Thymus (tissue), 11 donors: ENCODE measurements at regions not wholly inside any gene's neighbourhood (a gene's known extent, or its start where the extent isn't known, plus 50 kb on each side); places are given as distances from the start of the nearest gene placed in this dataset.
A peak's percentile ranks its signal among the peaks of the same experiment; 100 is the strongest.

Experiments used
- DNase-seq, 9 donors: peaks; one replicate each; pipeline ENCODE4 v3.0.0-alpha.2; 2013; ENCODE audit warnings: low spot score in 9 of 9, low read depth in 6 of 9, missing footprints in 1 of 9
- H3K27ac ChIP-seq, 2 donors: one replicate each; pipeline ENCODE4 v1.5.1; 2013; ENCODE audit warnings: control low read depth in 1 of 2, low read depth in 1 of 2, low read length in 1 of 2, mild to moderate bottlenecking in 1 of 2, moderate library complexity in 1 of 2
- H3K27me3 ChIP-seq, 2 donors: one replicate each; pipeline ENCODE4 v1.5.1; 2013; ENCODE audit warnings: low read length in 1 of 2; ENCODE audit not compliant: control insufficient read depth in 2 of 2, insufficient read depth in 1 of 2
- H3K36me3 ChIP-seq, 2 donors: one replicate each; pipeline ENCODE4 v1.5.1; 2013; ENCODE audit warnings: low read length in 1 of 2, mild to moderate bottlenecking in 1 of 2, moderate library complexity in 1 of 2; ENCODE audit not compliant: control insufficient read depth in 2 of 2, insufficient read depth in 2 of 2
- H3K4me1 ChIP-seq, 2 donors: one replicate each; pipeline ENCODE4 v1.5.1; 2013; ENCODE audit warnings: low read length in 2 of 2; ENCODE audit not compliant: control insufficient read depth in 2 of 2, insufficient read depth in 2 of 2
- H3K4me3 ChIP-seq, 2 donors: one replicate each; pipeline ENCODE4 v1.5.1; 2013; ENCODE audit warnings: low read length in 2 of 2, control low read depth in 1 of 2, mild to moderate bottlenecking in 1 of 2
- H3K9me3 ChIP-seq, 2 donors: one replicate each; pipeline ENCODE4 v1.5.1; 2013; ENCODE audit warnings: low read length in 1 of 2, mild to moderate bottlenecking in 1 of 2; ENCODE audit not compliant: control insufficient read depth in 2 of 2, insufficient read depth in 1 of 2
- WGBS: extraction: QIAGEN DNeasy Blood & Tissue Kit; methylation state at CpG from one replicate; pipeline ENCODE4 v1.1.7; 2013; 5-methylcytosine and 5-hydroxymethylcytosine counted together
- donor health status: healthy.

DNA sequence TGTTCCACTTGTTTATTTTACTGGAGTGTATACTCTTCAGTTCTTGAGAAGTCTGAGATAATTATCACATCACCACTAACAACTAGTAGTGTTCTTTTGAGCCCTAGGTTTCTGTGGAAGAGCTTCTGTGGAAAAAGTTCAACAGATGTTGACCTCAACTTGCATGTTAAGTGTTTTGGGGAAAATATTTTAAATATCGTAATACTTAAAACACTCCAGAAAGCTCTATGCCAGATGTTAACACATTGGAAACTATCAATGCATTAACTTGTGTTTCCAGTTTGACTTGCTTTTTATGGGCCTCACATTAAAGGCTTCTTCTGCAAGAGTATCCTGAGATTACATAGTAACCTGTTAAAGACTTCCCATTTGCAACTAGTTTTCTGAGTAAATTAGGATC is 173.1 kb downstream of the DUSP6 start:
- DNase-seq = no peak
- no peaks in the 10 kb centered on the region for H3K36me3 ChIP-seq

GRCh38 chr12:89177802-89178395 is 174.4 kb downstream of the DUSP6 start:
- DNase-seq = no peak

More for the DNA sequence above, 173.1 kb downstream of the DUSP6 start:
- 95% methylated on average over 1 of the region's 1 CpG for WGBS
- no peaks in the 10 kb centered on the region for H3K27me3 ChIP-seq
- no peaks in the 10 kb centered on the region for H3K4me1 ChIP-seq
- no peak overlapping the region for H3K4me3 ChIP-seq
- H3K27ac ChIP-seq = no peak overlapping the region
- H3K9me3 ChIP-seq = no peaks in the 10 kb centered on the region

GRCh38 chr12:89176676-89177075 is 175.6 kb downstream of the DUSP6 start:
- no peak overlapping the region for H3K27ac ChIP-seq
- H3K4me1 ChIP-seq = no peaks in the 10 kb centered on the region
- no peaks in the 10 kb centered on the region for H3K9me3 ChIP-seq
- H3K4me3 ChIP-seq = no peak overlapping the region
- no peaks in the 10 kb centered on the region for H3K27me3 ChIP-seq
- WGBS = 77% methylated on average over 2 of the region's 2 CpGs
- no peaks in the 10 kb centered on the region for H3K36me3 ChIP-seq
- no peak for DNase-seq

More at GRCh38 chr12:89177802-89178395, 174.4 kb downstream of the DUSP6 start:
- Histone ChIP-seq H3K4me3 (no peak overlapping the region), H3K4me1 (no peaks in the 10 kb centered on the region), H3K36me3 (no peaks in the 10 kb centered on the region), H3K27ac (no peak overlapping the region), H3K9me3 (no peaks in the 10 kb centered on the region), H3K27me3 (no peaks in the 10 kb centered on the region)
- 73% methylated on average over 3 of the region's 3 CpGs for WGBS

DNA sequence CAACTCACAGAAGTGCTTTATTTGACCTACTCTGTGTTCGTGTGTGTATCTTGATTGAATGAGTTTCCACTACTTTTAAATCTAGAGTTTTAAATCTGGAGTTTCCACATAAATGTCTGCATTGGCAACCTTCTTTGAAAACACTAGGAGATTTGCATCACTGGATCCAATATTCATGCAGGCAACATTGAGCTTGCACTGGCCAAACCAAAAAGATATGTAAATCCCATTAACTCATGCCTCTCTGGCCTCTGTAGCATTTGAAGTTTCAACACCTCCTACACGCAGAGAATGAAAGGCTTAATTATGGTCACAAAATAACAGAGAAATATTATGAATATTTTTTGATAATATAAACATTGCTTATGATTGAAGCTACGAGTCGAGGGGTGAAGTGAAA is 178.6 kb downstream of the DUSP6 start:
- WGBS = 97% methylated on average over 4 of the region's 4 CpGs
- Histone ChIP-seq H3K36me3 (no peaks in the 10 kb centered on the region), H3K27ac (no peak overlapping the region), H3K27me3 (no peaks in the 10 kb centered on the region), H3K4me1 (no peaks in the 10 kb centered on the region), H3K4me3 (no peak overlapping the region), H3K9me3 (no peaks in the 10 kb centered on the region)
- no peak for DNase-seq

GRCh38 chr12:89173096-89173495 is 179.2 kb downstream of the DUSP6 start:
- no peak overlapping the region for H3K27ac ChIP-seq
- WGBS = 72% methylated on average over 1 of the region's 1 CpG
- no peak overlapping the region for H3K4me3 ChIP-seq
- H3K9me3 ChIP-seq = no peaks in the 10 kb centered on the region
- no peaks in the 10 kb centered on the region for H3K27me3 ChIP-seq
- H3K36me3 ChIP-seq = no peaks in the 10 kb centered on the region
- no peaks in the 10 kb centered on the region for H3K4me1 ChIP-seq
- DNase-seq = no peak

DNA sequence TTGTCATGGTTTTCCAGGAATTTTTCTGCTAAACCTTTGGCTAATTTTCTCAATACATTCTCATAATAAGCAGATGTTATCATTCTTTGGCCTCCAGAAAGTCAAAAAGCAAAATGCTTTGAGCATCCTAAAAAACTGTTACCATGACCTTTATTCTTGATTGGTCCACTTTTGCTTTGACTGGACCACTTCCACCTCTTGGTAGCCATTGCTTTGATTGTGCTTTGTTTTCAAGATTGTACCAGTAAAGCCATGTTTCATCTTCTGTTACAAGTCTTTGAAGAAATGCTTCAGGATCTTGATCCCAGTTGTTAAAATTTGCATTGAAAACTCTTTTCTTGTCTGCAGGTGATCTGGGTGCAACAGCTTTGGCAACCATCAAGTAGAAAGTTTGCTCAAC is 180.1 kb downstream of the DUSP6 start:
- H3K27me3 ChIP-seq = no peaks in the 10 kb centered on the region
- no peak overlapping the region for H3K4me3 ChIP-seq
- no peaks in the 10 kb centered on the region for H3K9me3 ChIP-seq
- DNase-seq = no peak
- H3K27ac ChIP-seq = no peak overlapping the region
- H3K4me1 ChIP-seq = no peaks in the 10 kb centered on the region
- H3K36me3 ChIP-seq = no peaks in the 10 kb centered on the region

DNA sequence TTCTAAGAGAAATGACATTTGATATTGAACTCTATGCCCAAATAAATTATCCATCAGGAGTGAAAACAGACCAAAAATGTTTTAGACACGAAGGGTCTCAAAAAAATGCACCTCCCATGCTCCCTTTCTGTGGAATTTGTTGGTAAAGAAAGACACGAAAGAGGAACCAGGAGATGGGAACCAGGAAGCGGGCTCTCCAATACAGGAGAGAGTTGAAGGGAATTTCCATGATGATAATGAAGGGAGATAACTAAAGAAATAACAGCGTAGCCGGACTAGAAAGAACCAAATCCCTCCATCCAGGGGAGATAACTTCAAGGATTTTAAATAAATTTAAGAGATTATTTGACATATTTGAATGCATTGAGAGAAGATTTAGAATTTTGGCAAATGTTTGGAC is 183.0 kb downstream of the DUSP6 start:
- H3K4me3 ChIP-seq = no peak overlapping the region
- WGBS = 96% methylated on average over 5 of the region's 5 CpGs
- no peaks in the 10 kb centered on the region for H3K27me3 ChIP-seq
- no peak overlapping the region for H3K27ac ChIP-seq
- H3K4me1 ChIP-seq = no peaks in the 10 kb centered on the region
- DNase-seq = no peak
- no peaks in the 10 kb centered on the region for H3K9me3 ChIP-seq
- no peaks in the 10 kb centered on the region for H3K36me3 ChIP-seq

DNA sequence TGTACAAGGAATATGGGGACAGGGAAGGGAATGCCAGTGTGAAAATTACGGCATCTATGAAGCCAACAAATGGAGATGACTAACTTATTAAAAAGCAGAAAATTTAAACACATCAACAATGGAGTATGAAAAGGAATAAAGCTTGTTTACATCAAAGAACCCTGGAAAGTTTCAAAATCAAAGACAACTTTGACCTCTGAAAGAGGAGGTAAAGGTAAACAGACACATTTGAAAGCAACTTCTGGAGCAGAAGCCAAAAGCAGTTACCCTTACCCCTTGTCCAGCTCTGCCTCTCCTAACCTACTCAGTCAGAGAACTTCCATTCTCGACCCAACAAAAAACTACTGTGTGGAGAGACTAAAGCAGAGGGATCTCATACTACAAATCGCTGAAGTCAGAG is 184.3 kb downstream of the DUSP6 start:
- H3K36me3 ChIP-seq = no peaks in the 10 kb centered on the region
- no peaks in the 10 kb centered on the region for H3K9me3 ChIP-seq
- no peak overlapping the region for H3K27ac ChIP-seq
- no peak for DNase-seq
- H3K4me3 ChIP-seq = no peak overlapping the region
- H3K27me3 ChIP-seq = no peaks in the 10 kb centered on the region
- no peaks in the 10 kb centered on the region for H3K4me1 ChIP-seq
- 97% methylated on average over 3 of the region's 3 CpGs for WGBS

GRCh38 chr12:89166525-89166934 is 185.8 kb downstream of the DUSP6 start:
- Histone ChIP-seq H3K27ac (peak overlapping the region; percentile 53 to 65), H3K4me1 (no peaks in the 10 kb centered on the region), H3K27me3 (no peaks in the 10 kb centered on the region), H3K4me3 (no peak overlapping the region), H3K9me3 (no peaks in the 10 kb centered on the region), H3K36me3 (no peaks in the 10 kb centered on the region)
- DNase-seq = peak in 1 of 9 donors; percentile 43
- 20% methylated on average over 1 of the region's 1 CpG for WGBS

GRCh38 chr12:89166121-89166520 is 186.2 kb downstream of the DUSP6 start:
- no peaks in the 10 kb centered on the region for H3K27me3 ChIP-seq
- H3K4me3 ChIP-seq = no peak overlapping the region
- no peaks in the 10 kb centered on the region for H3K4me1 ChIP-seq
- H3K36me3 ChIP-seq = no peaks in the 10 kb centered on the region
- no peaks in the 10 kb centered on the region for H3K9me3 ChIP-seq
- 96% methylated on average over 1 of the region's 1 CpG for WGBS
- DNase-seq = no peak
- no peak overlapping the region for H3K27ac ChIP-seq
